HCT116 (cell line): ENCODE measurements at regions not wholly inside any gene's neighbourhood (a gene's known extent, or its start where the extent isn't known, plus 50 kb on each side); places are given as distances from the start of the nearest gene placed in this dataset.

Source experiments
- ATAC-seq: fragments of 200-7000 bp; cut with Tn5 transposase; 2 replicates; pipeline ENCODE4 v1.9.1; 2020; ENCODE audit warnings: mild to moderate bottlenecking, moderate library complexity
- BruUV-seq: library from RNA; stranded (reverse); fragments of 400-500 nt; replicated peaks from 2 replicates; lab custom pipeline; 2021; lab: Mats Ljungman, UMichigan
- CTCF ChIA-PET: fragments of 300-600 bp; sonication (Branson Sonifier 250); formaldehyde crosslinking; loops from one replicate; lab custom pipeline; 2021; ENCODE audit warnings: antibody characterized with exemption; lab: Charles Lee
- POLR2A ChIA-PET: fragments of 300-600, 350-600 bp; sonication (Branson Sonifier 250); formaldehyde crosslinking; loops from one replicate; lab custom pipeline; 2021; ENCODE audit warnings: antibody characterized with exemption; lab: Charles Lee
- RAD21 ChIA-PET, 2 experiments: fragments of 300-600 bp; sonication (Branson Sonifier 250); formaldehyde crosslinking; loops; one replicate each; lab custom pipeline; 2023; ENCODE audit warnings: low total read pairs in 2 of 2; ENCODE audit not compliant: uncharacterized antibody in 2 of 2, unreplicated experiment in 2 of 2, low non-redundant PET in 1 of 2; lab: Charles Lee
- DNase-seq: peaks from one replicate; pipeline ENCODE4 v3.0.0-alpha.2; 2010; ENCODE audit warnings: low read depth, low spot score
- H2AFZ ChIP-seq: fragments of 200-600 bp; shearing (Covaris generic), sonication (generic); 2 replicates; pipeline ENCODE4 v1.6.1; 2017; ENCODE audit warnings: low read depth, mixed run types, mixed read lengths, antibody characterized with exemption, low read length; ENCODE audit not compliant: poor library complexity, severe bottlenecking
- H3K27ac ChIP-seq: 2 replicates; pipeline ENCODE4 v1.5.1; 2012; ENCODE audit warnings: low read depth, low read length
- H3K27me3 ChIP-seq: fragments of 200-600 bp; sonication (generic); 2 replicates; pipeline ENCODE4 v1.6.1; 2016; ENCODE audit warnings: mixed run types, low read length, mixed read lengths; ENCODE audit not compliant: insufficient read depth
- H3K36me3 ChIP-seq, 2 experiments: fragments of 200-500 bp in 1 of 2; fragments of 200-600 bp in 1 of 2; sonication (Bioruptor generic) in 1 of 2; sonication (generic) in 1 of 2; 2 replicates each; pipeline versions ENCODE4 v1.5.1 to v1.6.1; 2014 to 2016; ENCODE audit warnings: low read length in 2 of 2, inconsistent platforms in 1 of 2, mixed read lengths in 1 of 2, mixed run types in 1 of 2; ENCODE audit not compliant: insufficient read depth in 2 of 2, control insufficient read depth in 1 of 2
- H3K4me1 ChIP-seq, 2 experiments: fragments of 200-600 bp in 1 of 2; sonication (generic) in 1 of 2; 2 replicates each; pipeline versions ENCODE4 v1.5.1 to v1.6.1; 2012 to 2017; ENCODE audit warnings: low read length in 2 of 2, inconsistent platforms in 1 of 2, mild to moderate bottlenecking in 1 of 2, mixed read lengths in 1 of 2, mixed run types in 1 of 2, moderate library complexity in 1 of 2; ENCODE audit not compliant: insufficient read depth in 2 of 2, control insufficient read depth in 1 of 2
- H3K4me2 ChIP-seq: fragments of 200-600 bp; sonication (generic); 2 replicates; pipeline ENCODE4 v1.6.1; 2017; ENCODE audit warnings: mixed run types, low read length, mixed read lengths
- H3K4me3 ChIP-seq, 2 experiments: fragments of 200-600 bp in 1 of 2; sonication (generic) in 1 of 2; replicated peaks in 1 of 2; 2 replicates each; pipeline ENCODE4 v1.5.1; 2011 to 2016; ENCODE audit warnings: low read length in 2 of 2, control low read depth in 1 of 2, low read depth in 1 of 2, mild to moderate bottlenecking in 1 of 2, mixed read lengths in 1 of 2, mixed run types in 1 of 2
- H3K79me2 ChIP-seq: fragments of 200-600 bp; sonication (generic); 2 replicates; pipeline ENCODE4 v1.6.1; 2017; ENCODE audit warnings: mild to moderate bottlenecking, mixed run types, low read length, moderate library complexity, mixed read lengths; ENCODE audit not compliant: insufficient read depth
- H3K9ac ChIP-seq: fragments of 200-600 bp; sonication (generic); 2 replicates; pipeline ENCODE4 v1.6.1; 2016; ENCODE audit warnings: low read length, mixed read lengths
- H3K9me2 ChIP-seq: fragments of 200-600 bp; sonication (generic), shearing (Covaris generic); 2 replicates; pipeline ENCODE4 v1.6.1; 2017; ENCODE audit warnings: mixed run types, mild to moderate bottlenecking, moderate library complexity; ENCODE audit not compliant: insufficient read depth
- H3K9me3 ChIP-seq, 2 experiments: fragments of 200-500 bp in 1 of 2; fragments of 200-600 bp in 1 of 2; sonication (Bioruptor generic) in 1 of 2; sonication (generic) in 1 of 2; 2 replicates each; pipeline ENCODE4 v1.6.1; 2014 to 2017; ENCODE audit warnings: low read length in 2 of 2, mixed read lengths in 2 of 2, inconsistent platforms in 1 of 2, low read depth in 1 of 2, mild to moderate bottlenecking in 1 of 2, mixed run types in 1 of 2, moderate library complexity in 1 of 2; ENCODE audit not compliant: control insufficient read depth in 1 of 2, insufficient read depth in 1 of 2
- H4K20me1 ChIP-seq: fragments of 200-600 bp; sonication (generic), shearing (Covaris generic); 2 replicates; pipeline ENCODE4 v1.6.1; 2017; ENCODE audit warnings: mixed run types, mild to moderate bottlenecking, moderate library complexity; ENCODE audit not compliant: insufficient read depth
- CBX3 ChIP-seq: IDR thresholded peaks from 2 replicates; pipeline ENCODE4 v1.6.1; 2012; ENCODE audit warnings: low read depth
- ELF1 ChIP-seq: IDR thresholded peaks from 2 replicates; pipeline ENCODE4 v1.6.1; 2012; ENCODE audit warnings: low read depth, borderline replicate concordance
- EZH2phosphoT487 ChIP-seq: fragments of 200-600 bp; IDR thresholded peaks from 2 replicates; pipeline ENCODE4 v1.6.1; 2018; ENCODE audit warnings: antibody characterized with exemption, borderline replicate concordance
- POLR2A ChIP-seq: IDR thresholded peaks from 2 replicates; pipeline ENCODE4 v1.7.0; 2011; ENCODE audit warnings: borderline replicate concordance; ENCODE audit not compliant: insufficient read depth, insufficient read length; ENCODE audit errors: extremely low read depth
- RAD21 ChIP-seq: IDR thresholded peaks from 2 replicates; pipeline ENCODE4 v1.6.1; 2012; ENCODE audit warnings: low read depth, mild to moderate bottlenecking
- SIN3A ChIP-seq: IDR thresholded peaks from 2 replicates; pipeline ENCODE4 v1.6.1; 2012; ENCODE audit warnings: low read depth
- TCF7L2 ChIP-seq: IDR thresholded peaks from 2 replicates; pipeline ENCODE4 v1.7.0; 2011; ENCODE audit warnings: borderline replicate concordance, inconsistent platforms; ENCODE audit not compliant: insufficient read depth, insufficient read length; ENCODE audit errors: extremely low read depth
- intact Hi-C: fragments of 100-400 bp; cut with micrococcal nuclease; formaldehyde crosslinking; loops from 2 replicates; pipeline ENCODE4 v1.10.0; 2022
- TF ChIP-seq, protein P1 (sequence below), 3 experiments: fragments of 200-600 bp in 1 of 3; sonication (generic) in 1 of 3; IDR thresholded peaks in 2 of 3; conservative IDR thresholded peaks in 1 of 3; 2 replicates each; pipeline ENCODE4 v1.5.1; 2012 to 2017; ENCODE audit warnings: low read depth in 2 of 3, low read length in 2 of 3, antibody characterized with exemption in 1 of 3, borderline replicate concordance in 1 of 3, control low read depth in 1 of 3, mild to moderate bottlenecking in 1 of 3, mixed read lengths in 1 of 3, mixed run types in 1 of 3, moderate library complexity in 1 of 3; ENCODE audit not compliant: insufficient read depth in 1 of 3
- TF ChIP-seq, protein P2 (sequence below): IDR thresholded peaks from 2 replicates; pipeline ENCODE4 v1.6.1; 2012; ENCODE audit warnings: low read depth

DNA sequence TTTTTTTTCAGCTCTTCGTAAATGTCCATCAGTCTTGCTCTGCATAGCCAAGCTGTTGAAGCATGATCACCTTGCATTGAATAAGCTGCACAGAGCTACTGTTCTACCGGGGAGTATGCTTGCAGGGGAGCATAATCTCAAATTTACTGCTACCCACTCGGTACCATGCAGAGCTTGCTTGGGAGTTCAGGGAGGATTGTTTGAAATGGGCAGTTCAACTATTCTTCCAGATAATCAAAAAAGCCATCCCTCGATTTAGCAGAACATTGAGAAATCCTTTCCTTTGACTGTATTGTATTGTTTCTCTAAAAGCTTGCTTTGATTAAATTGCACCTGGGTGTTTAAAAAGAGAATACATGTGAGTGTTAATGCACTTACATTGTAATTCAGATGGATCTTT, 332.6 kb downstream of the UTRN start:
- POLR2A ChIA-PET, result no interaction called here
- no peak overlapping the region for H3K27ac ChIP-seq
- BruUV-seq, result no TSS peak

DNA sequence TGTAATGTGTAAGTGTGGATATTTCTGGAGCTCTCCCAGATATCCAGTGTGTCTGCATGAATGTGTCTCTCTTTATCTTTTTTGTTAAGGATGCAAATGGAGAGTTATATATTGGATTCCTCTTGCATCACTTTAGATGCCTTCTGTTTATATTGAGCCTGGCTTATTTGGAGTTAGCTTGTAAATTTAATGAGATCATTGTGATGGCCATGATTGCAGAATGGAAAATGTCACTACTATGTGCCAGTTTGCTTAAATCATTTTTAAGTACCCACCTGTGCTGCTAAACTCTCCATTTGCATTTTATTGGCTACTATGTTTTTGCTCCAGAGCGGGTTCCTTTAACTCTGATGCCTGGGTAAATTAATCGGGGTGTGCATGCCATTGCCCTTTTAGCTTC, 334.8 kb downstream of the UTRN start:
- BruUV-seq, result no TSS peak
- POLR2A ChIA-PET, result no interaction called here

More for the DNA sequence above, 332.6 kb downstream of the UTRN start:
- TF ChIP-seq, protein P1, sequence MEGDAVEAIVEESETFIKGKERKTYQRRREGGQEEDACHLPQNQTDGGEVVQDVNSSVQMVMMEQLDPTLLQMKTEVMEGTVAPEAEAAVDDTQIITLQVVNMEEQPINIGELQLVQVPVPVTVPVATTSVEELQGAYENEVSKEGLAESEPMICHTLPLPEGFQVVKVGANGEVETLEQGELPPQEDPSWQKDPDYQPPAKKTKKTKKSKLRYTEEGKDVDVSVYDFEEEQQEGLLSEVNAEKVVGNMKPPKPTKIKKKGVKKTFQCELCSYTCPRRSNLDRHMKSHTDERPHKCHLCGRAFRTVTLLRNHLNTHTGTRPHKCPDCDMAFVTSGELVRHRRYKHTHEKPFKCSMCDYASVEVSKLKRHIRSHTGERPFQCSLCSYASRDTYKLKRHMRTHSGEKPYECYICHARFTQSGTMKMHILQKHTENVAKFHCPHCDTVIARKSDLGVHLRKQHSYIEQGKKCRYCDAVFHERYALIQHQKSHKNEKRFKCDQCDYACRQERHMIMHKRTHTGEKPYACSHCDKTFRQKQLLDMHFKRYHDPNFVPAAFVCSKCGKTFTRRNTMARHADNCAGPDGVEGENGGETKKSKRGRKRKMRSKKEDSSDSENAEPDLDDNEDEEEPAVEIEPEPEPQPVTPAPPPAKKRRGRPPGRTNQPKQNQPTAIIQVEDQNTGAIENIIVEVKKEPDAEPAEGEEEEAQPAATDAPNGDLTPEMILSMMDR (IDR thresholded peaks at IDR 0.05 in 2 of 3, conservative IDR thresholded peaks at IDR 0.05 in 1 of 3; ENCODE audit: borderline replicate concordance in 1 of 3, insufficient read depth in 1 of 3, low read depth in 2 of 3, low read length in 2 of 3), result no peak
- Histone ChIP-seq H3K79me2 (no peaks in the 10 kb centered on the region), H3K36me3 (no peaks in the 10 kb centered on the region), H3K4me2 (no peak overlapping the region), H3K9me3 (no peaks in the 10 kb centered on the region), H3K27me3 (no peaks in the 10 kb centered on the region), H3K4me1 (peaks cover 0 to 14% of the 10 kb centered on the region in 2 experiments; a peak in 2 of 4 replicates), H4K20me1 (no peaks in the 10 kb centered on the region), H3K9me2 (no peaks in the 10 kb centered on the region), H2AFZ (no peak overlapping the region), H3K4me3 (no peak overlapping the region), H3K9ac (no peak overlapping the region)
- CTCF ChIA-PET, result no interaction called here
- DNase-seq (no peak), ATAC-seq (no peak)
- RAD21 ChIA-PET, result no interaction called here
- intact Hi-C loops, result no loop called here

More for the DNA sequence above, 334.8 kb downstream of the UTRN start:
- Histone ChIP-seq H3K9me3 (no peaks in the 10 kb centered on the region), H2AFZ (no peak overlapping the region), H3K27me3 (no peaks in the 10 kb centered on the region), H4K20me1 (no peaks in the 10 kb centered on the region), H3K9me2 (0 out of 2 replicates have a peak, but pooled peaks cover 3% of the 10 kb centered on the region), H3K4me3 (no peak overlapping the region), H3K79me2 (no peaks in the 10 kb centered on the region), H3K4me1 (no peaks in the 10 kb centered on the region), H3K27ac (no peak overlapping the region), H3K9ac (no peak overlapping the region), H3K36me3 (no peaks in the 10 kb centered on the region), H3K4me2 (no peak overlapping the region)
- CTCF ChIA-PET, result no interaction called here
- intact Hi-C loops, result no loop called here
- DNase-seq (no peak), ATAC-seq (no peak)
- RAD21 ChIA-PET, result no interaction called here
- TF ChIP-seq, protein P2, sequence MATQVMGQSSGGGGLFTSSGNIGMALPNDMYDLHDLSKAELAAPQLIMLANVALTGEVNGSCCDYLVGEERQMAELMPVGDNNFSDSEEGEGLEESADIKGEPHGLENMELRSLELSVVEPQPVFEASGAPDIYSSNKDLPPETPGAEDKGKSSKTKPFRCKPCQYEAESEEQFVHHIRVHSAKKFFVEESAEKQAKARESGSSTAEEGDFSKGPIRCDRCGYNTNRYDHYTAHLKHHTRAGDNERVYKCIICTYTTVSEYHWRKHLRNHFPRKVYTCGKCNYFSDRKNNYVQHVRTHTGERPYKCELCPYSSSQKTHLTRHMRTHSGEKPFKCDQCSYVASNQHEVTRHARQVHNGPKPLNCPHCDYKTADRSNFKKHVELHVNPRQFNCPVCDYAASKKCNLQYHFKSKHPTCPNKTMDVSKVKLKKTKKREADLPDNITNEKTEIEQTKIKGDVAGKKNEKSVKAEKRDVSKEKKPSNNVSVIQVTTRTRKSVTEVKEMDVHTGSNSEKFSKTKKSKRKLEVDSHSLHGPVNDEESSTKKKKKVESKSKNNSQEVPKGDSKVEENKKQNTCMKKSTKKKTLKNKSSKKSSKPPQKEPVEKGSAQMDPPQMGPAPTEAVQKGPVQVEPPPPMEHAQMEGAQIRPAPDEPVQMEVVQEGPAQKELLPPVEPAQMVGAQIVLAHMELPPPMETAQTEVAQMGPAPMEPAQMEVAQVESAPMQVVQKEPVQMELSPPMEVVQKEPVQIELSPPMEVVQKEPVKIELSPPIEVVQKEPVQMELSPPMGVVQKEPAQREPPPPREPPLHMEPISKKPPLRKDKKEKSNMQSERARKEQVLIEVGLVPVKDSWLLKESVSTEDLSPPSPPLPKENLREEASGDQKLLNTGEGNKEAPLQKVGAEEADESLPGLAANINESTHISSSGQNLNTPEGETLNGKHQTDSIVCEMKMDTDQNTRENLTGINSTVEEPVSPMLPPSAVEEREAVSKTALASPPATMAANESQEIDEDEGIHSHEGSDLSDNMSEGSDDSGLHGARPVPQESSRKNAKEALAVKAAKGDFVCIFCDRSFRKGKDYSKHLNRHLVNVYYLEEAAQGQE, result no peak
- no peak for TF ChIP-seq SIN3A
- no peak for TF ChIP-seq TCF7L2
- TF ChIP-seq ELF1, result no peak
- no peak for TF ChIP-seq CBX3
- TF ChIP-seq POLR2A, result no peak
- TF ChIP-seq RAD21, result no peak
- no peak for TF ChIP-seq EZH2phosphoT487
